Panc1 (cell line): ENCODE measurements at regions not wholly inside any gene's neighbourhood (a gene's known extent, or its start where the extent isn't known, plus 50 kb on each side); places are given as distances from the start of the nearest gene placed in this dataset.

Source experiments
- ATAC-seq: fragments of 200-7000 bp; cut with Tn5 transposase; 2 replicates; pipeline ENCODE4 v1.9.1; 2020; ENCODE audit warnings: mild to moderate bottlenecking, moderate library complexity
- BruUV-seq: library from RNA; stranded (reverse); fragments of 400-500 nt; replicated peaks from 2 replicates; lab custom pipeline; 2021; lab: Mats Ljungman, UMichigan
- CTCF ChIA-PET: fragments of 300-600 bp; sonication (Branson Sonifier 250); formaldehyde crosslinking; loops from one replicate; lab custom pipeline; 2022; ENCODE audit warnings: antibody characterized with exemption; lab: Charles Lee
- POLR2A ChIA-PET: fragments of 300-600 bp; sonication (Branson Sonifier 250); formaldehyde crosslinking; loops from one replicate; lab custom pipeline; 2022; ENCODE audit warnings: antibody characterized with exemption; lab: Charles Lee
- DNase-seq: peaks from one replicate; pipeline ENCODE4 v3.0.0-alpha.2; 2010; ENCODE audit warnings: low read depth, low spot score
- H3K27ac ChIP-seq: 2 replicates; pipeline ENCODE4 v1.5.1; 2011; ENCODE audit warnings: mild to moderate bottlenecking, low read length, inconsistent platforms
- H3K27me3 ChIP-seq: fragments of 200-500 bp; sonication (Bioruptor generic); 2 replicates; pipeline ENCODE4 v1.6.0; 2014; ENCODE audit warnings: low read length, inconsistent platforms; ENCODE audit not compliant: control insufficient read depth, insufficient read depth
- H3K36me3 ChIP-seq: fragments of 200-500 bp; sonication (Bioruptor generic); 2 replicates; pipeline ENCODE4 v1.5.1; 2014; ENCODE audit warnings: inconsistent platforms, mild to moderate bottlenecking, low read length, moderate library complexity; ENCODE audit not compliant: control insufficient read depth, insufficient read depth
- H3K4me1 ChIP-seq: 2 replicates; pipeline ENCODE4 v1.5.1; 2011; ENCODE audit warnings: inconsistent platforms, mild to moderate bottlenecking, low read length, moderate library complexity; ENCODE audit not compliant: control insufficient read depth, insufficient read depth
- H3K4me3 ChIP-seq, 2 experiments: 2 replicates each; pipeline ENCODE4 v1.5.1; 2011 to 2012; ENCODE audit warnings: low read depth in 2 of 2, low read length in 2 of 2, mild to moderate bottlenecking in 2 of 2, inconsistent platforms in 1 of 2, moderate library complexity in 1 of 2
- H3K9me3 ChIP-seq: fragments of 200-500 bp; sonication (Bioruptor generic); 2 replicates; pipeline ENCODE4 v1.5.1; 2014; ENCODE audit warnings: low read depth, mild to moderate bottlenecking, inconsistent platforms, low read length, moderate library complexity; ENCODE audit not compliant: control insufficient read depth, insufficient read depth
- CTCF ChIP-seq: fragments of 450-650 bp; IDR thresholded peaks from 2 replicates; pipeline ENCODE4 v1.5.1; 2017; ENCODE audit warnings: mild to moderate bottlenecking
- POLR2AphosphoS5 ChIP-seq: IDR thresholded peaks from 2 replicates; pipeline ENCODE4 v1.6.1; 2012; ENCODE audit warnings: mild to moderate bottlenecking, low read depth, low read length, moderate library complexity
- REST ChIP-seq, 2 experiments: IDR thresholded peaks; 2 replicates each; pipeline ENCODE4 v1.6.1; 2011 to 2012; ENCODE audit warnings: low read depth in 2 of 2, control low read depth in 1 of 2, low read length in 1 of 2, mild to moderate bottlenecking in 1 of 2, moderate library complexity in 1 of 2; ENCODE audit not compliant: insufficient read depth in 1 of 2
- SIN3A ChIP-seq: IDR thresholded peaks from 2 replicates; pipeline ENCODE4 v1.6.1; 2012; ENCODE audit warnings: low read depth, mild to moderate bottlenecking, low read length, moderate library complexity, borderline replicate concordance; ENCODE audit not compliant: insufficient read depth
- TCF7L2 ChIP-seq: IDR thresholded peaks from 2 replicates; pipeline ENCODE4 v1.6.1; 2011; ENCODE audit warnings: mild to moderate bottlenecking, low read depth, low read length, inconsistent platforms
- in situ Hi-C: cut with HindIII; loops from 2 replicates; pipeline ENCODE4 v1.10.0; 2016; ENCODE audit warnings: low sequenced_read_pairs, low pct_unique_long_range_greater_than_20kb
- intact Hi-C: fragments of 100-400 bp; cut with micrococcal nuclease; formaldehyde crosslinking; loops from one replicate; pipeline ENCODE4 v1.10.0; 2022; ENCODE audit not compliant: unreplicated experiment

GRCh38 chr20:42010090-42010489 is 391.9 kb upstream of the CHD6 start:
- Histone ChIP-seq H3K4me3 (no peak overlapping the region), H3K36me3 (no peaks in the 10 kb centered on the region), H3K9me3 (no peaks in the 10 kb centered on the region), H3K4me1 (no peaks in the 10 kb centered on the region), H3K27me3 (no peaks in the 10 kb centered on the region), H3K27ac (no peak overlapping the region)
- no peak for DNase-seq
- no peak for TF ChIP-seq REST (IDR thresholded peaks at IDR 0.05; ENCODE audit: insufficient read depth in 1 of 2, low read depth in 2 of 2, low read length in 1 of 2)
- no peak for TF ChIP-seq CTCF
- TF ChIP-seq POLR2AphosphoS5: no peak
- no peak for TF ChIP-seq TCF7L2
- TF ChIP-seq SIN3A: no peak
- intact Hi-C loops: no loop called here
- BruUV-seq: no TSS peak
- in situ Hi-C loops: no loop called here
- POLR2A ChIA-PET: no interaction called here
- CTCF ChIA-PET: no interaction called here
- ATAC-seq: no peak

- no TSS peak for BruUV-seq
- TF ChIP-seq POLR2AphosphoS5 (no peak), CTCF (no peak), REST (IDR thresholded peaks at IDR 0.05; ENCODE audit: insufficient read depth in 1 of 2, low read depth in 2 of 2, low read length in 1 of 2) (no peak), TCF7L2 (no peak), SIN3A (no peak)
- H3K4me1 ChIP-seq: no peaks in the 10 kb centered on the region
- no peaks in the 10 kb centered on the region for H3K36me3 ChIP-seq
- no peak for ATAC-seq
- H3K9me3 ChIP-seq: no peaks in the 10 kb centered on the region
- no peak overlapping the region for H3K27ac ChIP-seq
- POLR2A ChIA-PET: no interaction called here
- H3K4me3 ChIP-seq: no peak overlapping the region
- CTCF ChIA-PET: no interaction called here
- in situ Hi-C loops (no loop called here), intact Hi-C loops (no loop called here)
- H3K27me3 ChIP-seq: no peaks in the 10 kb centered on the region
- DNase-seq: no peak
Measured at GRCh38 chr20:42007251-42007650, 389.1 kb upstream of the CHD6 start.
